Cardiac muscle cell (in vitro differentiated cells and primary cell): ENCODE measurements at regions not wholly inside any gene's neighbourhood (a gene's known extent, or its start where the extent isn't known, plus 50 kb on each side); places are given as distances from the start of the nearest gene placed in this dataset.
A peak's percentile ranks its signal among the peaks of the same experiment; 100 is the strongest.

Experiments used
- DNase-seq, 2 donors: peaks; one replicate each; pipeline versions ENCODE4 v3.0.0 to v3.0.0-alpha.2; 2010 to 2017; ENCODE audit warnings: low read depth in 1 of 2, low spot score in 1 of 2
- H3K27ac ChIP-seq: fragments of 200-600 bp; sonication (generic); 2 replicates; pipeline ENCODE4 v1.5.1; 2016
- H3K27me3 ChIP-seq: fragments of 200-600 bp; sonication (generic); 2 replicates; pipeline ENCODE4 v1.6.0; 2016; ENCODE audit warnings: control low read depth
- H3K36me3 ChIP-seq: fragments of 200-600 bp; sonication (generic); 2 replicates; pipeline ENCODE4 v1.5.1; 2016; ENCODE audit warnings: control low read depth
- H3K4me1 ChIP-seq: fragments of 200-600 bp; sonication (generic); 2 replicates; pipeline ENCODE4 v1.8.1; 2017; ENCODE audit warnings: low read depth, mild to moderate bottlenecking, mixed run types
- H3K4me3 ChIP-seq: fragments of 200-600 bp; sonication (generic); 2 replicates; pipeline ENCODE4 v1.5.1; 2016; ENCODE audit warnings: mild to moderate bottlenecking
- H3K9me3 ChIP-seq: fragments of 200-600 bp; sonication (generic); 2 replicates; pipeline ENCODE4 v1.5.1; 2017; ENCODE audit warnings: low read depth, mild to moderate bottlenecking, control low read depth
- CTCF ChIP-seq: IDR thresholded peaks from 2 replicates; pipeline ENCODE4 v1.5.1; 2012; ENCODE audit warnings: low read depth, mild to moderate bottlenecking, low read length

GRCh38 chr15:61511089-61511488 is 282.0 kb upstream of the RORA start:
- H3K36me3 ChIP-seq, result no peaks in the 10 kb centered on the region
- no peak overlapping the region for H3K4me3 ChIP-seq
- H3K27ac ChIP-seq, result no peak overlapping the region
- no peaks in the 10 kb centered on the region for H3K27me3 ChIP-seq
- DNase-seq, result no peak
- H3K4me1 ChIP-seq, result peaks cover 20% of the 10 kb centered on the region
- no peaks in the 10 kb centered on the region for H3K9me3 ChIP-seq
- no peak for TF ChIP-seq CTCF

DNA sequence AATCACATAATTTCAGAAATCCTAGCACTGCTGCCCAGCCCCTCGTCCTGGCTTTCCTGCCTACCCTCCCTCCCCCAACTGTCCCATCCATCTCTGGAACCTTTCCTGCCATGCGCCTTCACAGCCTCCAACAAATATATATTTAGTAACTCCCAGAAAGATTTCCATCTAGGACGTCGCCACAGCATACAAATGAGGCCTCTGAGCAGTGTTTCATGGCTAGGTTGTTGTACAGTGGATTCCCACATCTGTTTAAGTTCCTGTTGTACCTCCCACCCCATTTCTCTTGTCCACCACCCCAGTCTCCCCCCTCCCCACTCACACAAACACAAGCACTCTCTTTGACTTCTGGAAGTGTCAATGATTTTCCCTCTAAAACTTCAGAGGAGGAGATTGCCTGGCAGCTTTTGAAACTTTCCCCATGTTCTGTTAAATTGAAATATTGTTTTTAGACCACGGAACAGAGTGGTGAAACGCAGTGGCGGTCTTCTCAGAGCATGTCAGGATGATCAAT is 280.3 kb upstream of the RORA start:
- H3K27me3 ChIP-seq, result no peaks in the 10 kb centered on the region
- no peak overlapping the region for H3K4me3 ChIP-seq
- H3K27ac ChIP-seq, result no peak overlapping the region
- H3K36me3 ChIP-seq, result no peaks in the 10 kb centered on the region
- peaks cover 23% of the 10 kb centered on the region for H3K4me1 ChIP-seq
- H3K9me3 ChIP-seq, result no peaks in the 10 kb centered on the region
- TF ChIP-seq CTCF, result no peak
- peak in 1 of 2 donors; percentile 15 for DNase-seq

- Histone ChIP-seq H3K4me3 (no peak overlapping the region), H3K4me1 (peaks cover 19% of the 10 kb centered on the region), H3K9me3 (no peaks in the 10 kb centered on the region), H3K27ac (no peak overlapping the region), H3K27me3 (no peaks in the 10 kb centered on the region), H3K36me3 (no peaks in the 10 kb centered on the region)
- TF ChIP-seq CTCF, result no peak
- no peak for DNase-seq
Observed at GRCh38 chr15:61503383-61503969, 274.4 kb upstream of the RORA start.

DNA sequence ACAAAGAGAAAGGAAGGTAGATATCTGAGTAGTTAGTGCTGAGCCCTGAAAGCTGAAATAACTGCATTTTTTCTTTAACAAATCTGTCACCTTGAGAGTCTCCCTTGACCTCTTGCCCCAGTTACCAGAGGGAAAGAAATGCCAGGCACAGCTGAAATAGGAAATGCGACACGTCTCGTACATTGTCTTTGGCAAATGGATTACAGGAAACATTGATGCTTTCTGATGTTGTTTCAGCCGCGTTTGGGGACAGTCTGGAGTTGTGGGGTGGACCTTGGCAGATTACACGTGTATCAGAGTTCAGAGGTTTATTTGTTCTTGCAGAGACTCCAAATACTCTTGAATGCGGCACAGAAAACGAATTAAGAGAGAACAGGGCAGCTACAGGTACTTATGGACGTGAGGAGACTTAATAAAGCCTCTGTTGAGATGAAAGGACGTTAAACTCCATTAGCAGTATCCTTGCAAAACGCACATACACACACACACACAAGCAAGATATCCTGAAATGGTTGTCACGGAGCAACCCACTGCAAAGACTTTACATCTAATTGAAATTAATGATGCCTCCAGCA is 272.8 kb upstream of the RORA start:
- TF ChIP-seq CTCF, result no peak
- H3K27me3 ChIP-seq, result no peaks in the 10 kb centered on the region
- H3K27ac ChIP-seq, result no peak overlapping the region
- no peak for DNase-seq
- no peaks in the 10 kb centered on the region for H3K9me3 ChIP-seq
- no peak overlapping the region for H3K4me3 ChIP-seq
- no peaks in the 10 kb centered on the region for H3K36me3 ChIP-seq
- peaks cover 15% of the 10 kb centered on the region for H3K4me1 ChIP-seq

GRCh38 chr15:61500951-61501620 is 272.0 kb upstream of the RORA start:
- Histone ChIP-seq H3K27me3 (no peaks in the 10 kb centered on the region), H3K4me1 (peaks cover 12% of the 10 kb centered on the region)

More at GRCh38 chr15:61500951-61501620, 272.0 kb upstream of the RORA start:
- H3K9me3 ChIP-seq, result no peaks in the 10 kb centered on the region
- TF ChIP-seq CTCF, result no peak
- DNase-seq, result no peak
- H3K4me3 ChIP-seq, result no peak overlapping the region
- H3K27ac ChIP-seq, result no peak overlapping the region
- H3K36me3 ChIP-seq, result no peaks in the 10 kb centered on the region
